DOHH2 (cell line): ENCODE measurements at regions not wholly inside any gene's neighbourhood (a gene's known extent, or its start where the extent isn't known, plus 50 kb on each side); places are given as distances from the start of the nearest gene placed in this dataset.

Source experiments
- H3F3A ChIP-seq: fragments of 200-600 bp; sonication (generic), shearing (Covaris generic); 2 replicates; pipeline ENCODE4 v1.6.0; 2016; ENCODE audit warnings: antibody characterized with exemption, mild to moderate bottlenecking; ENCODE audit not compliant: control insufficient read depth, insufficient read depth
- H3K27ac ChIP-seq: fragments of 200-600 bp; sonication (generic); 2 replicates; pipeline ENCODE4 v1.5.1; 2014; ENCODE audit warnings: low read depth, mild to moderate bottlenecking, low read length, moderate library complexity
- H3K27me3 ChIP-seq: fragments of 200-600 bp; sonication (generic); 2 replicates; pipeline ENCODE4 v1.6.1; 2014; ENCODE audit warnings: mild to moderate bottlenecking, low read length, mixed read lengths; ENCODE audit not compliant: control insufficient read depth
- H3K36me3 ChIP-seq: fragments of 200-600 bp; sonication (generic); 2 replicates; pipeline ENCODE4 v1.6.1; 2014; ENCODE audit warnings: mild to moderate bottlenecking, low read length, moderate library complexity, mixed read lengths; ENCODE audit not compliant: control insufficient read depth
- H3K4me1 ChIP-seq: fragments of 200-600 bp; sonication (generic); 2 replicates; pipeline ENCODE4 v1.6.1; 2014; ENCODE audit warnings: mild to moderate bottlenecking, low read length, mixed read lengths; ENCODE audit not compliant: control insufficient read depth
- H3K4me2 ChIP-seq: fragments of 200-600 bp; sonication (generic); 2 replicates; pipeline ENCODE4 v1.6.0; 2014; ENCODE audit warnings: mild to moderate bottlenecking, low read length, moderate library complexity
- H3K4me3 ChIP-seq: fragments of 200-600 bp; sonication (generic); 2 replicates; pipeline ENCODE4 v1.5.1; 2014; ENCODE audit warnings: mild to moderate bottlenecking, low read length, mixed read lengths
- H3K79me2 ChIP-seq: fragments of 200-600 bp; sonication (generic); 2 replicates; pipeline ENCODE4 v1.6.1; 2014; ENCODE audit warnings: mild to moderate bottlenecking, low read length, mixed read lengths; ENCODE audit not compliant: control insufficient read depth
- H3K9me2 ChIP-seq: fragments of 200-600 bp; sonication (generic); replicated peaks from 2 replicates; pipeline ENCODE4 v1.6.1; 2014; ENCODE audit warnings: mild to moderate bottlenecking, low read length, mixed read lengths; ENCODE audit not compliant: control insufficient read depth
- H3K9me3 ChIP-seq: fragments of 200-600 bp; sonication (generic); 2 replicates; pipeline ENCODE4 v1.6.1; 2014; ENCODE audit warnings: antibody characterized with exemption, low read length, mixed read lengths; ENCODE audit not compliant: control insufficient read depth, insufficient read depth
- H4K20me1 ChIP-seq: fragments of 200-600 bp; sonication (generic); 2 replicates; pipeline ENCODE4 v1.6.0; 2014; ENCODE audit warnings: low read depth, mild to moderate bottlenecking, antibody characterized with exemption, low read length, moderate library complexity; ENCODE audit not compliant: control insufficient read depth, insufficient read depth
- CTCF ChIP-seq: fragments of 200-600 bp; sonication (generic); IDR thresholded peaks from one replicate; pipeline ENCODE4 v1.5.1; 2014; ENCODE audit warnings: antibody characterized with exemption, mild to moderate bottlenecking, low read depth, low read length; ENCODE audit not compliant: poor library complexity, severe bottlenecking
- EZH2phosphoT487 ChIP-seq: fragments of 200-600 bp; sonication (generic); IDR thresholded peaks from 2 replicates; pipeline ENCODE4 v1.6.1; 2017; ENCODE audit warnings: borderline replicate concordance, mild to moderate bottlenecking, antibody characterized with exemption, low read length, moderate library complexity, mixed read lengths

GRCh38 chr1:208465786-208466590, 221.8 kb upstream of the PLXNA2 start:
- Histone ChIP-seq H3K4me2 (no peak overlapping the region), H3K79me2 (no peaks in the 10 kb centered on the region), H3K27me3 (no peaks in the 10 kb centered on the region), H3K27ac (no peak overlapping the region), H3F3A (no peaks in the 10 kb centered on the region), H3K36me3 (no peaks in the 10 kb centered on the region), H3K9me3 (no peaks in the 10 kb centered on the region), H3K4me3 (no peak overlapping the region), H4K20me1 (no peaks in the 10 kb centered on the region), H3K4me1 (no peaks in the 10 kb centered on the region), H3K9me2 (no peaks in the 10 kb centered on the region; the same call in 1 of the 2 replicates)
- TF ChIP-seq EZH2phosphoT487 (no peak), CTCF (no peak)

GRCh38 chr1:208467151-208467780, 223.1 kb upstream of the PLXNA2 start:
- Histone ChIP-seq H3K36me3 (no peaks in the 10 kb centered on the region), H3K27me3 (no peaks in the 10 kb centered on the region), H3F3A (no peaks in the 10 kb centered on the region)

GRCh38 chr1:208475449-208475848, 231.3 kb upstream of the PLXNA2 start:
- Histone ChIP-seq H3K36me3 (no peaks in the 10 kb centered on the region), H3K4me2 (no peak overlapping the region), H3K4me1 (no peaks in the 10 kb centered on the region), H3K9me2 (no peaks in the 10 kb centered on the region), H3K9me3 (no peaks in the 10 kb centered on the region), H3K4me3 (no peak overlapping the region), H3K27me3 (no peaks in the 10 kb centered on the region), H4K20me1 (no peaks in the 10 kb centered on the region), H3K79me2 (no peaks in the 10 kb centered on the region), H3K27ac (no peak overlapping the region), H3F3A (no peaks in the 10 kb centered on the region)
- TF ChIP-seq EZH2phosphoT487 (no peak), CTCF (no peak)

More at GRCh38 chr1:208467151-208467780, 223.1 kb upstream of the PLXNA2 start:
- H3K9me2 ChIP-seq = no peaks in the 10 kb centered on the region; the same call in 1 of the 2 replicates
- no peaks in the 10 kb centered on the region for H4K20me1 ChIP-seq
- TF ChIP-seq EZH2phosphoT487 (no peak), CTCF (no peak)
- H3K79me2 ChIP-seq = no peaks in the 10 kb centered on the region
- no peaks in the 10 kb centered on the region for H3K4me1 ChIP-seq
- no peaks in the 10 kb centered on the region for H3K9me3 ChIP-seq
- H3K4me3 ChIP-seq = no peak overlapping the region
- H3K4me2 ChIP-seq = no peak overlapping the region
- no peak overlapping the region for H3K27ac ChIP-seq
